ENCODE measurements at regions not wholly inside any gene's neighbourhood (a gene's known extent, or its start where the extent isn't known, plus 50 kb on each side); places are given as distances from the start of the nearest gene placed in this dataset.

DNA sequence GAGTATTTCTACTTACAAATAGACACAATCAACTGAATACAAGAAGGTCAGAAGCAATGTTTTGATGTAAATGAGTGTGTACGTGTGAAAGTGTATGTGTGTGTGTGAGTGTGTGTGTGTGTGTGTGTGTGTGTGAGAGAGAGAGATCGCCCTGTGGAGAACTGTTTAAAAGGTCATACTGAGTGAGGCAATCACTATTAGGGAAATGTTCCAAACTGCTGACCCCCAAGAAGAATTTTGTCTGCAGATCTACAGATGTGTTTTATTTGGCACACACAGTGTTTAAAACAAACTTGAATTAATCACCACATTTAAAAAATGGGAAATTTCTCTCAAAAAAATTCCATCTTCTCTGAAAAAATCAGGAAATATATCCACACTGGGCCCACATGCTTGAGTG, 1069.1 kb downstream of the SLC6A15 start:
- Mint-ChIP-seq H3K27ac (no peak overlapping the region), H3K27me3 (no peaks in the 10 kb centered on the region), H3K4me3 (no peak overlapping the region), H3K4me1 (no peaks in the 10 kb centered on the region), H3K36me3 (ENCODE audit: low read depth) (no peaks in the 10 kb centered on the region)
- ATAC-seq: no peak
- H3K9me3 ChIP-seq (ENCODE audit: control insufficient read depth, low read length, poor library complexity, severe bottlenecking): no peaks in the 10 kb centered on the region
- DNase-seq: no peak

- H3K27me3 Mint-ChIP-seq: no peaks in the 10 kb centered on the region
- no peaks in the 10 kb centered on the region for H3K36me3 Mint-ChIP-seq (ENCODE audit: low read depth)
- H3K4me1 Mint-ChIP-seq: no peaks in the 10 kb centered on the region
- ATAC-seq: no peak
- no peak overlapping the region for H3K4me3 Mint-ChIP-seq
- no peak for DNase-seq
- no peaks in the 10 kb centered on the region for H3K9me3 ChIP-seq (ENCODE audit: control insufficient read depth, low read length, poor library complexity, severe bottlenecking)
- no peak overlapping the region for H3K27ac Mint-ChIP-seq
These were observed 1071.0 kb downstream of the SLC6A15 start for GRCh38 chr12:83841620-83842019.

GRCh38 chr12:83827860-83828259, 1084.7 kb downstream of the SLC6A15 start:
- no peak for DNase-seq

GRCh38 chr12:83827193-83827592, 1085.4 kb downstream of the SLC6A15 start:
- no peak overlapping the region for H3K4me3 Mint-ChIP-seq
- no peaks in the 10 kb centered on the region for H3K27me3 Mint-ChIP-seq
- peaks cover 3% of the 10 kb centered on the region for H3K4me1 Mint-ChIP-seq
- no peak overlapping the region for H3K27ac Mint-ChIP-seq
- no peak for ATAC-seq
- H3K36me3 Mint-ChIP-seq (ENCODE audit: low read depth): no peaks in the 10 kb centered on the region
- no peaks in the 10 kb centered on the region for H3K9me3 ChIP-seq (ENCODE audit: control insufficient read depth, low read length, poor library complexity, severe bottlenecking)
- DNase-seq: no peak

More at GRCh38 chr12:83827860-83828259, 1084.7 kb downstream of the SLC6A15 start:
- ATAC-seq: no peak
- Mint-ChIP-seq H3K27me3 (no peaks in the 10 kb centered on the region), H3K4me3 (no peak overlapping the region), H3K36me3 (ENCODE audit: low read depth) (no peaks in the 10 kb centered on the region), H3K27ac (no peak overlapping the region), H3K4me1 (peaks cover 3% of the 10 kb centered on the region)
- no peaks in the 10 kb centered on the region for H3K9me3 ChIP-seq (ENCODE audit: control insufficient read depth, low read length, poor library complexity, severe bottlenecking)

DNA sequence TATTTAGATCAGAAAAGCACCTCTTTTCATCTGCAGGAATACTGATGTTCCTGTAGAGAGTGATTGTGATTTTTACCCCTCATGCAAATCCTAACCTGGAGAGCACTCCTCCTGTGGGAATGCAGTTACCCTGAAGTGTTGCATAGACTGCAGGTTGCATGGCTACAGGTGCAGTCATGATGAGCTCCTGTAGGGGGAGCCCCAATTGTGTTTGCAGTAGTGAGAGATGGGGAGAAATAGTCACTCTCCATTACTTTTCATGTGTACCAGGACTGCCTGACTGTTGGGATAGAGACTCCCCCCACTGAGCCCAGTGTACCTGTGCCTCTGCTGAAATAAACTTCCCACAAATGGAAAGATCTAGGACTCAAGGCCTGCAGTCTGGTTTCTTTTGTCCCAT, 1086.5 kb downstream of the SLC6A15 start:
- Mint-ChIP-seq H3K4me3 (no peak overlapping the region), H3K4me1 (peaks cover 3% of the 10 kb centered on the region), H3K27me3 (no peaks in the 10 kb centered on the region), H3K36me3 (ENCODE audit: low read depth) (no peaks in the 10 kb centered on the region), H3K27ac (no peak overlapping the region)
- H3K9me3 ChIP-seq (ENCODE audit: control insufficient read depth, low read length, poor library complexity, severe bottlenecking): no peaks in the 10 kb centered on the region
- no peak for ATAC-seq
- DNase-seq: peak in 1 of 3 donors; percentile 7

- Mint-ChIP-seq H3K36me3 (ENCODE audit: low read depth) (no peaks in the 10 kb centered on the region), H3K27ac (peak overlapping the region; percentile 83), H3K4me1 (peaks cover 3% of the 10 kb centered on the region), H3K4me3 (no peak overlapping the region), H3K27me3 (peaks cover 8% of the 10 kb centered on the region)
- H3K9me3 ChIP-seq (ENCODE audit: control insufficient read depth, low read length, poor library complexity, severe bottlenecking): no peaks in the 10 kb centered on the region
- peak; percentile 75 for ATAC-seq
- peak in 1 of 3 donors; percentile 8 for DNase-seq
These were observed 1089.1 kb downstream of the SLC6A15 start for GRCh38 chr12:83823386-83824045.

- H3K36me3 Mint-ChIP-seq (ENCODE audit: low read depth): no peaks in the 10 kb centered on the region
- DNase-seq: no peak
- no peak overlapping the region for H3K4me3 Mint-ChIP-seq
- ATAC-seq: no peak
- H3K27me3 Mint-ChIP-seq: peaks cover 8% of the 10 kb centered on the region
- H3K9me3 ChIP-seq (ENCODE audit: control insufficient read depth, low read length, poor library complexity, severe bottlenecking): no peaks in the 10 kb centered on the region
- H3K4me1 Mint-ChIP-seq: peaks cover 3% of the 10 kb centered on the region
- no peak overlapping the region for H3K27ac Mint-ChIP-seq
These were observed 1090.6 kb downstream of the SLC6A15 start for GRCh38 chr12:83821967-83822366.

- DNase-seq (no peak), ATAC-seq (no peak)
- Mint-ChIP-seq H3K4me1 (peaks cover 3% of the 10 kb centered on the region), H3K27me3 (peaks cover 12% of the 10 kb centered on the region), H3K36me3 (ENCODE audit: low read depth) (peaks cover 2% of the 10 kb centered on the region), H3K4me3 (no peak overlapping the region), H3K27ac (no peak overlapping the region)
- H3K9me3 ChIP-seq (ENCODE audit: control insufficient read depth, low read length, poor library complexity, severe bottlenecking): no peaks in the 10 kb centered on the region
These were observed 1093.7 kb downstream of the SLC6A15 start for GRCh38 chr12:83818881-83819280.

DNA sequence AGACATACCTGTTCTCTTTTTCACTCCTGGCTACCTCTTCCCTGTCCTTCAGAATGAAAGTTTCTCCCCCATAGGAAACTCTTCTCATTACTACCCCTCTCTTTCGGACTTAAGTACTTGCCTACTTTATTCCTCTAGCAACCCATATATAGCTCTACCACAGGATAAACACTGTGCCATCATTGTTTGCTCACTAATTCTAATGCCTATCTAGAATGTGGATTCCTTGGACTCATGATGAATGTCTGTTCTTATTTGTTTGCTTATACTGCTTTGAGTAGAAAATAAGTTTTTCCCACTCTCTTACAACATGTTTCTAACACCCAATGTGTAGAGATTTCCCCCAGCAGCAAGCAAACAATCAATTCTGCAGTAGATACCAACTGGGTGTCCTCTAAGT, 1094.9 kb downstream of the SLC6A15 start:
- Mint-ChIP-seq H3K4me3 (no peak overlapping the region), H3K27ac (no peak overlapping the region), H3K4me1 (no peaks in the 10 kb centered on the region), H3K27me3 (peaks cover 12% of the 10 kb centered on the region), H3K36me3 (ENCODE audit: low read depth) (peaks cover 2% of the 10 kb centered on the region)
- no peak for DNase-seq
- no peaks in the 10 kb centered on the region for H3K9me3 ChIP-seq (ENCODE audit: control insufficient read depth, low read length, poor library complexity, severe bottlenecking)
- no peak for ATAC-seq

DNA sequence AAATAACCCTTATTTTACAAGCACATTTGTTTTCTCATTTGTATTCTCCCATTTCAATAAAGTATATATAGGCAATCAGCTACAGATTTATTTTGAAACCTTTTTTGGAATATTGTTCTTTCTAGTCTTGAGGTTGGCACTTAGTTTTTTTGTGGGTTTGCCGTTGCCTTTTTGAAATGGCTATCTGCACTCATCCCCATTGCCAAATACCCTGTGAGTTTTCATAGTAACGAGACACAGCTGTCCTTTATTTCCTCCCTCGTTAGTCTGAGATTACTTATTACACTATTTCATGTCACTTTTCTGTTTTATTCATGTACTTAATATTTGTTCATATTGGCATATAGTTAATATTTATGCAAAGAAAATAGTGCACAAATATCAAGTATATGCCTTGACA, 1104.0 kb downstream of the SLC6A15 start:
- H3K9me3 ChIP-seq (ENCODE audit: control insufficient read depth, low read length, poor library complexity, severe bottlenecking): no peaks in the 10 kb centered on the region
- Mint-ChIP-seq H3K4me1 (no peaks in the 10 kb centered on the region), H3K27ac (no peak overlapping the region), H3K27me3 (no peaks in the 10 kb centered on the region), H3K36me3 (ENCODE audit: low read depth) (no peaks in the 10 kb centered on the region), H3K4me3 (no peak overlapping the region)
- DNase-seq: no peak
- no peak for ATAC-seq

DNA sequence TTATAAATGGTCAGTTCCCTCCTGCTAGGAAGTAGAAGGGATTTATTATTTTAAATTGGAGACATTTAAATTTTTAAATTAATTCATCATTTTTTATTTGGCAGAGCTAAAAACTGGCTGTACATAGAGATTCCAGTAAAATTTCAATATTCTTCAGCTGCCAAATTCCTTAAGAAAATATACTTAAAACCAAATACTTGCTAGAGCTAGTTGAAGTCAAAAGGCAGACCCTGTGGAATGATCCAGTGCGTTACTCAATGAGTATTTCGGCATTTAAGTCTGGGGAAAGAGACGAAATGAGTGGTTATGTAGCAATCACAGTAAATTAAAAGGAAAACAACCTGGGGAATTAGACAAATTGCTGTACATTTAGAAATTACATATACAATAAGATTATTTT, 1104.7 kb downstream of the SLC6A15 start:
- H3K9me3 ChIP-seq (ENCODE audit: control insufficient read depth, low read length, poor library complexity, severe bottlenecking): no peaks in the 10 kb centered on the region
- no peaks in the 10 kb centered on the region for H3K4me1 Mint-ChIP-seq
- H3K27me3 Mint-ChIP-seq: no peaks in the 10 kb centered on the region
- DNase-seq (no peak), ATAC-seq (no peak)
- H3K27ac Mint-ChIP-seq: no peak overlapping the region
- H3K4me3 Mint-ChIP-seq: no peak overlapping the region
- no peaks in the 10 kb centered on the region for H3K36me3 Mint-ChIP-seq (ENCODE audit: low read depth)

DNA sequence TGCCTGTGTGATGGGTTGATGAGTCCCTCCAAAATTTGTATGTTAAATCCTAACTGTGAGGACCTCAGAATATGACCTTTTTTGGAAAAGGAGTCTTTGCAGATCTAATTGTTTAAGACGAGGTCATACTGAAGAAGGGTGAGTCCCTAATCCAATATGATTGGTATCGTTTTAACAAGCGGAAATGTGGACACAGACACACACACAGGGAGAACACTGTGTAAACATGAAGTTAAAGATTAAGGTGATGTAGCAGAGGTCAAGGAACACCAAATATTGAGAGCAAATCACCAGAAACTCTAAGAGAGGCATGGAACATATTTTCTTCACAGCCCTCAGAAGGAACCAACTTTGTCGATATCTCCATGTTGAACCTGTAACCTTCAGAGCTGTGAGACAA, 1106.7 kb downstream of the SLC6A15 start:
- Mint-ChIP-seq H3K36me3 (ENCODE audit: low read depth) (no peaks in the 10 kb centered on the region), H3K4me3 (no peak overlapping the region), H3K27ac (no peak overlapping the region), H3K27me3 (no peaks in the 10 kb centered on the region), H3K4me1 (no peaks in the 10 kb centered on the region)
- DNase-seq: no peak
- ATAC-seq: no peak
- no peaks in the 10 kb centered on the region for H3K9me3 ChIP-seq (ENCODE audit: control insufficient read depth, low read length, poor library complexity, severe bottlenecking)

DNA sequence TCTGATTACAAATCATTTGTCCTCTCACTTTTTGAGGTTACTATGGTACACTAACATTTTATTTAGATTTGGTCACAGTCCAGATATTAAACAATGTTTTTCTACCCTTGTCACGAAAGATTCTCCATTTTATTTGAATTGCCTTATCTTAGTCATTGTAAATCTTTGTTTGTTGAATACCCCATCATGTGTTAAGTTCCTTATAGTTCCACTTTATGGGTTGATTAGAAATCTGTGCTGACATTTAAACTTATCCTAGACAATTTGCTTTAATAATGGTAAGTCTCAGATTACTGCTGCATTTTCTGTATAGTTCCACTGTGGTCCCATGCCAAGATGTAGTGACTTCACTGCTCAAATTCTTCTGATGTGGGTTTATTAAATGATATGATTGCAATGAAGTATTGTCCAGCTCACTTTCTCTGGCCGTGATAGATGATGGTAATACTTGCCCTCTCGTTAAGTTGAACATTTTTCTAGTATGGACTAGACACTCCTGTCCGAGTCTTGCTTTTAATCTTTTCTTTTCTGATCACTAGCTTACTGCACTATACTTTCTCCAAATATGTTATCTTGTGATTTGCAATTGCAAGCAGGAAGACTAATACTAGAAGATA, 1107.3 kb downstream of the SLC6A15 start:
- no peaks in the 10 kb centered on the region for H3K36me3 Mint-ChIP-seq (ENCODE audit: low read depth)
- no peak overlapping the region for H3K4me3 Mint-ChIP-seq
- H3K27ac Mint-ChIP-seq: no peak overlapping the region
- H3K27me3 Mint-ChIP-seq: no peaks in the 10 kb centered on the region
- no peaks in the 10 kb centered on the region for H3K4me1 Mint-ChIP-seq
- ATAC-seq (no peak), DNase-seq (no peak)
- no peaks in the 10 kb centered on the region for H3K9me3 ChIP-seq (ENCODE audit: control insufficient read depth, low read length, poor library complexity, severe bottlenecking)

DNA sequence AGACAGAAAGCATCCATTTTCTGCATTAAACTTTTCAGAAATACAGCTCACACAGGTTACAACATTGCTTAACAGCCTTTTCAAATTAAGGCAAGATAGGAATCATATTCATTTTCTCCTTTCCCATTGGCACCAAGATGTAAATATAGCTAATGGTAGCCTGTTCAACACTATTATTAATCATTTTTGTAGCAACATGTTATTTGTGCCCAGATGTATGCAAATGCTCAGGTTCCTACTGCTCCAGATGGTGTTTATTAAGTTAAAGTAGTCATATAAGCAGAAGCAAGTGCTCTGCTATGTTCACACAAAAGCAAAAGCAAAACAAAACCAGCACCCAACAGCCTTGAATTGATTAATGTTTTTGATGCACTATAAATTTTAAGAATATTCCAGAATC, 1110.6 kb downstream of the SLC6A15 start:
- no peak overlapping the region for H3K27ac Mint-ChIP-seq
- H3K36me3 Mint-ChIP-seq (ENCODE audit: low read depth): no peaks in the 10 kb centered on the region
- H3K27me3 Mint-ChIP-seq: no peaks in the 10 kb centered on the region
- ATAC-seq (no peak), DNase-seq (no peak)
- H3K9me3 ChIP-seq (ENCODE audit: control insufficient read depth, low read length, poor library complexity, severe bottlenecking): no peaks in the 10 kb centered on the region
- no peak overlapping the region for H3K4me3 Mint-ChIP-seq
- no peaks in the 10 kb centered on the region for H3K4me1 Mint-ChIP-seq

All from T-helper 17 cell (primary cell).